ENCODE measurements at regions not wholly inside any gene's neighbourhood (a gene's known extent, or its start where the extent isn't known, plus 50 kb on each side); places are given as distances from the start of the nearest gene placed in this dataset.

DNA sequence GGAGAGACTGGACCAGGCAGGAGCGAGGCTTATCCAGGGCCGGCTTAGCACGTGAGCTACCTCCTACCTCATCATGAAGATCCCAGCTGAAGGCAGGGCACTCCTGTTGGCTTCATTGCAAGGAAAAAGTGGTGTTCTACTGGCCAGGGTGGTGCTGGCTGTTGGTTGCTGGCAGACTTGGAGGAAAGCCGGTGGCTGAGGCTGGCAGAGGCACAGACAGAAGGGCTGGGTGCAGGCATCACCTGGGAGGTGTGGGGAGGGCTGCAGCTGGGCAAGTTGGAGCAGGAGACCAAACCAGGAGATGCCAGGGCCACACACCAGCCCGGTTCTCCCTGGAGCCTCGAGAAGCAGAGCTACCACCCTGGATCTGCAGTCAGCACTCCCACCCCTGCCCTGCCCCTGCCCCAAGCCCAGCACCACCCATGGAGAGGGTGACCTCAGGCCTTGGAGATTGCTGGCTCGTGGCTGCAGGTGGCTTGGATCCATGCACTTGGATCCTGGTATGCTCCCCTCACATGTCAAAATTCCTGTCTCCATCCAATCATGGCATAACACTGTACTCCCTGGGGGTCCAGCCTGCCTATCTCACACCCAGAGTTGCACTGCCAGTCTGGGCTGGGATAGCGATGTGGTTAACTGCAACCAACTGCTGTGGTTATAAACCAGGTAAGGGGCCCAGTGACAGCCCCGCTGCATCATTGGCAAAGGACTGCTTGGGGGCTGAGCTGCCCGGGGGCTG, 49.7 kb downstream of the GLI2 start:
- TF ChIP-seq, protein P1, sequence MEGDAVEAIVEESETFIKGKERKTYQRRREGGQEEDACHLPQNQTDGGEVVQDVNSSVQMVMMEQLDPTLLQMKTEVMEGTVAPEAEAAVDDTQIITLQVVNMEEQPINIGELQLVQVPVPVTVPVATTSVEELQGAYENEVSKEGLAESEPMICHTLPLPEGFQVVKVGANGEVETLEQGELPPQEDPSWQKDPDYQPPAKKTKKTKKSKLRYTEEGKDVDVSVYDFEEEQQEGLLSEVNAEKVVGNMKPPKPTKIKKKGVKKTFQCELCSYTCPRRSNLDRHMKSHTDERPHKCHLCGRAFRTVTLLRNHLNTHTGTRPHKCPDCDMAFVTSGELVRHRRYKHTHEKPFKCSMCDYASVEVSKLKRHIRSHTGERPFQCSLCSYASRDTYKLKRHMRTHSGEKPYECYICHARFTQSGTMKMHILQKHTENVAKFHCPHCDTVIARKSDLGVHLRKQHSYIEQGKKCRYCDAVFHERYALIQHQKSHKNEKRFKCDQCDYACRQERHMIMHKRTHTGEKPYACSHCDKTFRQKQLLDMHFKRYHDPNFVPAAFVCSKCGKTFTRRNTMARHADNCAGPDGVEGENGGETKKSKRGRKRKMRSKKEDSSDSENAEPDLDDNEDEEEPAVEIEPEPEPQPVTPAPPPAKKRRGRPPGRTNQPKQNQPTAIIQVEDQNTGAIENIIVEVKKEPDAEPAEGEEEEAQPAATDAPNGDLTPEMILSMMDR (IDR thresholded peaks at IDR 0.05), result no peak
- TF ChIP-seq EP300 (IDR thresholded peaks at IDR 0.05), result no peak
- no peak for TF ChIP-seq POLR2A (IDR thresholded peaks at IDR 0.05)
